K562 (cell line): ENCODE measurements at regions not wholly inside any gene's neighbourhood (a gene's known extent, or its start where the extent isn't known, plus 50 kb on each side); places are given as distances from the start of the nearest gene placed in this dataset.

ENCODE experiments used
- CBFB ChIP-seq: sonication (generic); formaldehyde crosslinking; IDR thresholded peaks from 2 replicates; pipeline ENCODE4 v1.4.0; 2020; ENCODE audit warnings: mild to moderate bottlenecking, missing genetic modification reagents
- ZNF280A ChIP-seq: fragments of 450-650 bp; IDR thresholded peaks from 2 replicates; pipeline ENCODE4 v1.6.1; 2018; ENCODE audit warnings: mild to moderate bottlenecking, low read depth; ENCODE audit not compliant: partially characterized antibody
- ZNF507 ChIP-seq: conservative IDR thresholded peaks from 2 replicates; pipeline ENCODE4 v1.6.1; 2017; ENCODE audit warnings: missing genetic modification characterization, missing compliant biosample characterization
- TF ChIP-seq, protein P1 (sequence below): sonication (generic); formaldehyde crosslinking; IDR thresholded peaks from 2 replicates; pipeline ENCODE4 v1.5.0; 2020; ENCODE audit warnings: missing genetic modification reagents

GRCh38 chr2:160816916-160817499 is 323.4 kb upstream of the RBMS1 start:
- no peak for TF ChIP-seq ZNF280A
- TF ChIP-seq, protein P1, sequence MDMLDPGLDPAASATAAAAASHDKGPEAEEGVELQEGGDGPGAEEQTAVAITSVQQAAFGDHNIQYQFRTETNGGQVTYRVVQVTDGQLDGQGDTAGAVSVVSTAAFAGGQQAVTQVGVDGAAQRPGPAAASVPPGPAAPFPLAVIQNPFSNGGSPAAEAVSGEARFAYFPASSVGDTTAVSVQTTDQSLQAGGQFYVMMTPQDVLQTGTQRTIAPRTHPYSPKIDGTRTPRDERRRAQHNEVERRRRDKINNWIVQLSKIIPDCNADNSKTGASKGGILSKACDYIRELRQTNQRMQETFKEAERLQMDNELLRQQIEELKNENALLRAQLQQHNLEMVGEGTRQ (CRISPR knock-in tag): no peak
- no peak for TF ChIP-seq CBFB
- TF ChIP-seq ZNF507 (tag): no peak
